Loucy (cell line): ENCODE measurements at regions not wholly inside any gene's neighbourhood (a gene's known extent, or its start where the extent isn't known, plus 50 kb on each side); places are given as distances from the start of the nearest gene placed in this dataset.

Experiments used
- H2AFZ ChIP-seq: fragments of 200-600 bp; sonication (generic); 2 replicates; pipeline ENCODE4 v1.6.0; 2016; ENCODE audit warnings: antibody characterized with exemption, mild to moderate bottlenecking, low read length, moderate library complexity
- H3F3A ChIP-seq: fragments of 200-600 bp; 2 replicates; pipeline ENCODE4 v1.6.0; 2016; ENCODE audit warnings: antibody characterized with exemption, low read depth, mild to moderate bottlenecking
- H3K27me3 ChIP-seq: fragments of 200-600 bp; sonication (generic); 2 replicates; pipeline ENCODE4 v1.6.1; 2014; ENCODE audit warnings: low read length, mild to moderate bottlenecking; ENCODE audit not compliant: insufficient read depth, poor library complexity, severe bottlenecking
- H3K36me3 ChIP-seq: fragments of 200-600 bp; sonication (generic); 2 replicates; pipeline ENCODE4 v1.6.1; 2016; ENCODE audit warnings: low read length; ENCODE audit not compliant: insufficient read depth
- H3K4me1 ChIP-seq: fragments of 200-600 bp; sonication (generic); 2 replicates; pipeline ENCODE4 v1.5.1; 2014; ENCODE audit warnings: low read length, mild to moderate bottlenecking; ENCODE audit not compliant: insufficient read depth, poor library complexity, severe bottlenecking
- H3K4me2 ChIP-seq: fragments of 200-600 bp; sonication (generic); 2 replicates; pipeline ENCODE4 v1.6.0; 2014; ENCODE audit warnings: antibody characterized with exemption, low read length, low read depth, mild to moderate bottlenecking; ENCODE audit not compliant: poor library complexity, severe bottlenecking
- H3K4me3 ChIP-seq: fragments of 200-600 bp; sonication (generic); 2 replicates; pipeline ENCODE4 v1.5.1; 2014; ENCODE audit warnings: low read length, mild to moderate bottlenecking, mixed read lengths; ENCODE audit not compliant: poor library complexity, severe bottlenecking
- H3K79me2 ChIP-seq: fragments of 200-600 bp; sonication (generic); 2 replicates; pipeline ENCODE4 v1.6.1; 2014; ENCODE audit warnings: low read length; ENCODE audit not compliant: insufficient read depth
- H3K9ac ChIP-seq: fragments of 200-600 bp; sonication (generic); 2 replicates; pipeline ENCODE4 v1.6.0; 2014; ENCODE audit warnings: mild to moderate bottlenecking, low read depth, low read length, moderate library complexity; ENCODE audit not compliant: poor library complexity, severe bottlenecking
- H3K9me2 ChIP-seq: fragments of 200-600 bp; sonication (generic); replicated peaks from 2 replicates; pipeline ENCODE4 v1.6.1; 2016; ENCODE audit warnings: low read depth, low read length, mixed read lengths
- H3K9me3 ChIP-seq: fragments of 200-600 bp; sonication (generic); 2 replicates; pipeline ENCODE4 v1.6.1; 2014; ENCODE audit warnings: mild to moderate bottlenecking, antibody characterized with exemption, low read length, low read depth; ENCODE audit not compliant: insufficient read depth
- H4K20me1 ChIP-seq: fragments of 200-600 bp; sonication (generic); 2 replicates; pipeline ENCODE4 v1.6.0; 2014; ENCODE audit warnings: antibody characterized with exemption, low read length, mild to moderate bottlenecking; ENCODE audit not compliant: insufficient read depth, poor library complexity, severe bottlenecking
- CTCF ChIP-seq: fragments of 200-600 bp; sonication (generic); conservative IDR thresholded peaks from 2 replicates; pipeline ENCODE4 v1.5.1; 2014; ENCODE audit warnings: mild to moderate bottlenecking, antibody characterized with exemption, low read length
- EZH2phosphoT487 ChIP-seq: fragments of 200-600 bp; IDR thresholded peaks from 2 replicates; pipeline ENCODE4 v1.6.1; 2018; ENCODE audit warnings: antibody characterized with exemption, mild to moderate bottlenecking, moderate library complexity, borderline replicate concordance

GRCh38 chrX:22541926-22542325, 269.2 kb downstream of the CBLL2 start:
- H3K9me3 ChIP-seq: no peaks in the 10 kb centered on the region
- no peaks in the 10 kb centered on the region for H3K4me1 ChIP-seq
- TF ChIP-seq EZH2phosphoT487 (no peak), CTCF (no peak)
- H3K4me3 ChIP-seq: no peak overlapping the region
- H3K36me3 ChIP-seq: no peaks in the 10 kb centered on the region
- H3F3A ChIP-seq: no peaks in the 10 kb centered on the region
- no peak overlapping the region for H3K9ac ChIP-seq
- no peak overlapping the region for H3K4me2 ChIP-seq
- no peak overlapping the region for H2AFZ ChIP-seq
- no peaks in the 10 kb centered on the region for H3K9me2 ChIP-seq
- no peaks in the 10 kb centered on the region for H3K79me2 ChIP-seq
- no peaks in the 10 kb centered on the region for H3K27me3 ChIP-seq
- H4K20me1 ChIP-seq: no peaks in the 10 kb centered on the region

DNA sequence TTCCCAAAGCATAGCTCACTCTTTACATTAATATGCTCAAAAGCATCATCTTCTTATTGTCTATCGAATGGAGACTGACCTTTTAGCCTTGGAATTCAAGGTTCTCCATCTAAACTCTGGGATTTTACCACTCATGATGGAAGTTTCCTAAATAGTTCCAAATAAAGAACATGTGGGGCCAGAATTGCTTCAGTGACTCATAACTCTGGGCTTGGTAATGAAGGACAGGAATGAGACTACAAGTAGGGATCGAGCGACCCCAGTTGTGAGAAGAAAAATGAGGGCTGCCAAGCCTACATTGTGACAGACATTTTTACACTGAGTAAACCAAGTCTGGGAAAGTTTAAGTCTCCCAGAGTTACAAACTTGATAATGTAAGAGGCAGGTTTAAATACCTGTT, 269.9 kb downstream of the CBLL2 start:
- no peaks in the 10 kb centered on the region for H3K9me2 ChIP-seq
- H4K20me1 ChIP-seq: no peaks in the 10 kb centered on the region
- no peaks in the 10 kb centered on the region for H3K4me1 ChIP-seq
- no peak overlapping the region for H2AFZ ChIP-seq
- no peak overlapping the region for H3K4me2 ChIP-seq
- H3F3A ChIP-seq: no peaks in the 10 kb centered on the region
- no peaks in the 10 kb centered on the region for H3K36me3 ChIP-seq
- H3K4me3 ChIP-seq: no peak overlapping the region
- H3K9me3 ChIP-seq: no peaks in the 10 kb centered on the region
- TF ChIP-seq CTCF (no peak), EZH2phosphoT487 (no peak)
- no peak overlapping the region for H3K9ac ChIP-seq
- no peaks in the 10 kb centered on the region for H3K27me3 ChIP-seq
- H3K79me2 ChIP-seq: no peaks in the 10 kb centered on the region

- Histone ChIP-seq H2AFZ (no peak overlapping the region), H3K79me2 (no peaks in the 10 kb centered on the region), H3K4me3 (no peak overlapping the region), H4K20me1 (no peaks in the 10 kb centered on the region), H3K9me3 (no peaks in the 10 kb centered on the region), H3K9ac (no peak overlapping the region), H3K9me2 (no peaks in the 10 kb centered on the region), H3K4me1 (no peaks in the 10 kb centered on the region), H3K36me3 (no peaks in the 10 kb centered on the region), H3F3A (no peaks in the 10 kb centered on the region), H3K27me3 (no peaks in the 10 kb centered on the region), H3K4me2 (no peak overlapping the region)
- TF ChIP-seq EZH2phosphoT487 (no peak), CTCF (no peak)
Measured at GRCh38 chrX:22559506-22559905, 286.8 kb downstream of the CBLL2 start.
